ENCODE measurements at regions not wholly inside any gene's neighbourhood (a gene's known extent, or its start where the extent isn't known, plus 50 kb on each side); places are given as distances from the start of the nearest gene placed in this dataset.

- TF ChIP-seq ZSCAN20 (CRISPR knock-in tag; IDR thresholded peaks at IDR 0.05) (no peak), ESRRA (IDR thresholded peaks at IDR 0.05; ENCODE audit: borderline replicate concordance, low read length) (no peak), EHMT2 (IDR thresholded peaks at IDR 0.05; ENCODE audit: low read depth) (no peak), CEBPB (IDR thresholded peaks at IDR 0.05) (no peak), HOXA7 (CRISPR knock-in tag; IDR thresholded peaks at IDR 0.05) (no peak)
These were observed 804.9 kb upstream of the SEMA6A start (continued) for GRCh38 chr5:117379521-117379920.

DNA sequence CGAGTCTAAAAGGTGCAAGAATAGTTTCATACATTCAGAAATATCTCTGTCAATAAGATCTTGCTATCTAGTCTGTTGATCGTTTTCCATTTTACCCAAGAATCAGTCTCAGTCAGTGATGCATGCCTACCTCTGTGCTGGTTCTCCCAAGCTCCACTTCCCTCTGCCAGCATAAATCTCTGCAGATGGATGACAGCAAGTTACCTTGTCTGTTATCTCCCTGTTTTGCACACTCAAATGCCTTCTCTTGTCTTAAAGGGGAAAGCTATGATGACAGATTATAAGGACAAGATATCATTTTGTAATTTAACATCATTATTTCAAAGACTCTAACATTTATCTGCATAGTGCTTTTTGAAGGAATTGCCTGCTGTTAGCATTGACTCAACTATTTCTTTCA is 802.1 kb upstream of the SEMA6A start:
- H3K4me3 ChIP-seq: no peak overlapping the region
- DNase-seq (ENCODE audit: low read depth in 1 of 2, low spot score in 1 of 2) (no peak), FAIRE-seq (no peak), ATAC-seq (no peak)
- CTCF ChIA-PET: interaction anchor here (0.7 kb wide), 1 partner anchor 104 kb away, joined by 3 read pairs; no protein-coding TSS in a partner anchor
- 1% methylated on average over 2 of the region's 2 CpGs for WGBS (ENCODE audit: missing lambda C conversion rate)
- no peaks in the 10 kb centered on the region for H3K4me1 ChIP-seq
- no peaks in the 10 kb centered on the region for H3K9me3 ChIP-seq
- H3K4me2 ChIP-seq: no peak overlapping the region
- no peak overlapping the region for H3K27ac ChIP-seq
- no peak for TF ChIP-seq ZC3H11A (IDR thresholded peaks at IDR 0.05)
- TF ChIP-seq, protein P1, sequence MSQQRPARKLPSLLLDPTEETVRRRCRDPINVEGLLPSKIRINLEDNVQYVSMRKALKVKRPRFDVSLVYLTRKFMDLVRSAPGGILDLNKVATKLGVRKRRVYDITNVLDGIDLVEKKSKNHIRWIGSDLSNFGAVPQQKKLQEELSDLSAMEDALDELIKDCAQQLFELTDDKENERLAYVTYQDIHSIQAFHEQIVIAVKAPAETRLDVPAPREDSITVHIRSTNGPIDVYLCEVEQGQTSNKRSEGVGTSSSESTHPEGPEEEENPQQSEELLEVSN (IDR thresholded peaks at IDR 0.05; ENCODE audit: borderline replicate concordance, low read depth): no peak
- no peak for TF ChIP-seq CEBPB (IDR thresholded peaks at IDR 0.05)
- TF ChIP-seq KDM5A (IDR thresholded peaks at IDR 0.05): no peak
- no peak for TF ChIP-seq JUN (IDR thresholded peaks at IDR 0.05)
- no peak for TF ChIP-seq RCOR1 (IDR thresholded peaks at IDR 0.05; ENCODE audit: low read depth, low read length)
- POLR2A ChIA-PET: no interaction called here

DNA sequence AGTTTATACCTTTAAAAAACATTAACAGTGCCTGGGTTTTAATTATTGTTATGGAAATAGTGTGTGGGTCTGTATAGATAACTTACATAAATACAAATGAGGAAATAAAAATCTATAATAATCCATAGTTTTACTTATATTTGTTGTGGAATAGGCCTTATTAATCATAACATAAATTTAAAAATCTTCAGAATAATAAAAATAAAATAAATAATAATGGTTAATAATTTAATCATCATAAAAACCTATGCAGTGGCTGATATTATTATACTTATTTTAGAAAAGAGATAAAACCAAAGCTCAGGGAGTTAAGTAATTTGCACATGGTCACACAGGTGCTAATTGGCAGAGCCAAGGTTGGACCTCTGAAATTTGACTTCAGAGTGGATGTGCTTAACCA is 785.3 kb upstream of the SEMA6A start:
- no peak for DNase-seq (ENCODE audit: low read depth in 1 of 2, low spot score in 1 of 2)
- no peak overlapping the region for H3K4me3 ChIP-seq
- ATAC-seq: no peak
- no peak overlapping the region for H3K27ac ChIP-seq
- H3K9me3 ChIP-seq: no peaks in the 10 kb centered on the region
- ChIA-PET POLR2A (no interaction called here), CTCF (no interaction called here)
- TF ChIP-seq PHF8 (IDR thresholded peaks at IDR 0.05; ENCODE audit: borderline replicate concordance, low read depth) (no peak), BHLHE40 (IDR thresholded peaks at IDR 0.05; ENCODE audit: low read depth, low read length) (no peak), ESRRA (IDR thresholded peaks at IDR 0.05; ENCODE audit: borderline replicate concordance, low read length) (no peak)
- H3K4me2 ChIP-seq: no peak overlapping the region
- H3K4me1 ChIP-seq: no peaks in the 10 kb centered on the region
- FAIRE-seq: no peak

DNA sequence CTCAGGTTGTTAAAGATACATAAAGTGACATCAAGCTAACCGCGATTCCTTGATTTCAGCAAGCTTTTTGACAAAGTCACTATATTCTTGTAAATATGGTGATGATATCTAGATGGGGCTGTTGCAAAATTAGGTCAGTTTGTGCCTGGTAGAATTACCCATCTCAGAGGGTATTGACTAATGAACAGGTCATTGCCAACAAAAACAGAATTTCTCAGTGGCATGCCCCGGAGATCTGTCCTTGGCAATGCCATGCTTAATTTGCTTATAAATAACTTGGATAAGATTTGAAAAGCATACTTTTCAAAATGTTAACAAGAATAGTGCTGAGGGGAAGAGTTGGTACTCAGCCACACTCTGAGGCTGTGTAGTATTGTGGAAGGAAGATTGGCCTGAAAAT is 783.3 kb upstream of the SEMA6A start:
- no peak for DNase-seq (ENCODE audit: low read depth in 1 of 2, low spot score in 1 of 2)
- ATAC-seq: no peak

DNA sequence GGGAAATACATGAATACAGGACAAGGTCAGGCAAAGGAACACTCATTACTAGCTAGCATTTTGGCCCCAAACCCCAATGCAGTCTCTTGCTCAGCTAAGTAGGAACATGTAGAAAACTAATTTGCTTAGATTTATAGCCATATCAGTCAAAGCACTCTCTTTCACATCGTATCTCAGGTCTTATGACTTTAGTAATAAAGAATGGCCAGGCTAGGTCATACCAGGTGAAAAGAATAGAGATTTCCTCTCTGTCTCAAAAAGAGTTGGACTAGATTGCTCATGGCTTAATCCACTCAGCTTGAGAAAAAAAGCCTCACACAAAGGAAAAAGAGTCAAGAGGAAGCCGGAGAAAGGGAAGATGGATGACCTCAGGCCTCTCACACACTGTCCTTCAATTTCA is 772.7 kb upstream of the SEMA6A start:
- no peak overlapping the region for H3K4me3 ChIP-seq
- DNase-seq (ENCODE audit: low read depth in 1 of 2, low spot score in 1 of 2) (no peak), FAIRE-seq (no peak), ATAC-seq (no peak)
- 0% methylated on average over 2 of the region's 2 CpGs for WGBS (ENCODE audit: missing lambda C conversion rate)
- H3K9me3 ChIP-seq: no peaks in the 10 kb centered on the region
- no peak overlapping the region for H3K27ac ChIP-seq
- ChIA-PET POLR2A (no interaction called here), CTCF (no interaction called here)
- H3K4me2 ChIP-seq: no peak overlapping the region
- no peaks in the 10 kb centered on the region for H3K4me1 ChIP-seq
- no peak for TF ChIP-seq TP53 (CRISPR knock-in tag; IDR thresholded peaks at IDR 0.05)
- no peak for TF ChIP-seq ZC3H11A (IDR thresholded peaks at IDR 0.05)
- TF ChIP-seq JUN (IDR thresholded peaks at IDR 0.05): no peak
- TF ChIP-seq, protein P2, sequence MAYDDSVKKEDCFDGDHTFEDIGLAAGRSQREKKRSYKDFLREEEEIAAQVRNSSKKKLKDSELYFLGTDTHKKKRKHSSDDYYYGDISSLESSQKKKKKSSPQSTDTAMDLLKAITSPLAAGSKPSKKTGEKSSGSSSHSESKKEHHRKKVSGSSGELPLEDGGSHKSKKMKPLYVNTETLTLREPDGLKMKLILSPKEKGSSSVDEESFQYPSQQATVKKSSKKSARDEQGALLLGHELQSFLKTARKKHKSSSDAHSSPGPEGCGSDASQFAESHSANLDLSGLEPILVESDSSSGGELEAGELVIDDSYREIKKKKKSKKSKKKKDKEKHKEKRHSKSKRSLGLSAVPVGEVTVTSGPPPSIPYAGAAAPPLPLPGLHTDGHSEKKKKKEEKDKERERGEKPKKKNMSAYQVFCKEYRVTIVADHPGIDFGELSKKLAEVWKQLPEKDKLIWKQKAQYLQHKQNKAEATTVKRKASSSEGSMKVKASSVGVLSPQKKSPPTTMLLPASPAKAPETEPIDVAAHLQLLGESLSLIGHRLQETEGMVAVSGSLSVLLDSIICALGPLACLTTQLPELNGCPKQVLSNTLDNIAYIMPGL (CRISPR knock-in tag; IDR thresholded peaks at IDR 0.05; ENCODE audit: borderline replicate concordance): no peak
- no peak for TF ChIP-seq ZNF302 (CRISPR knock-in tag; IDR thresholded peaks at IDR 0.05)
- no peak for TF ChIP-seq RAD21 (conservative IDR thresholded peaks at IDR 0.05 in 1 of 2, IDR thresholded peaks at IDR 0.05 in 1 of 2)
- TF ChIP-seq, protein P3, sequence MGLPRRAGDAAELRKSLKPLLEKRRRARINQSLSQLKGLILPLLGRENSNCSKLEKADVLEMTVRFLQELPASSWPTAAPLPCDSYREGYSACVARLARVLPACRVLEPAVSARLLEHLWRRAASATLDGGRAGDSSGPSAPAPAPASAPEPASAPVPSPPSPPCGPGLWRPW (IDR thresholded peaks at IDR 0.05): no peak
- no peak for TF ChIP-seq RCOR1 (IDR thresholded peaks at IDR 0.05; ENCODE audit: low read depth, low read length)
- TF ChIP-seq, protein P4, sequence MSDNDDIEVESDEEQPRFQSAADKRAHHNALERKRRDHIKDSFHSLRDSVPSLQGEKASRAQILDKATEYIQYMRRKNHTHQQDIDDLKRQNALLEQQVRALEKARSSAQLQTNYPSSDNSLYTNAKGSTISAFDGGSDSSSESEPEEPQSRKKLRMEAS (IDR thresholded peaks at IDR 0.05): no peak
- no peak for TF ChIP-seq TFCP2L1 (CRISPR knock-in tag; IDR thresholded peaks at IDR 0.05)
- TF ChIP-seq MYC (IDR thresholded peaks at IDR 0.05; ENCODE audit: borderline replicate concordance, low read length): no peak
- TF ChIP-seq ZSCAN20 (CRISPR knock-in tag; IDR thresholded peaks at IDR 0.05): no peak
- no peak for TF ChIP-seq GATA3 (IDR thresholded peaks at IDR 0.05; ENCODE audit: borderline replicate concordance)
- no peak for TF ChIP-seq SREBF2 (IDR thresholded peaks at IDR 0.05)
- no peak for TF ChIP-seq NFE2L2 (conservative IDR thresholded peaks at IDR 0.05; ENCODE audit: low read length)
- no peak for TF ChIP-seq FOXS1 (CRISPR knock-in tag; IDR thresholded peaks at IDR 0.05)

More for the DNA sequence above, 783.3 kb upstream of the SEMA6A start:
- FAIRE-seq: no peak
- Histone ChIP-seq H3K4me3 (no peak overlapping the region), H3K4me2 (no peak overlapping the region), H3K4me1 (no peaks in the 10 kb centered on the region), H3K9me3 (no peaks in the 10 kb centered on the region), H3K27ac (no peak overlapping the region)
- TF ChIP-seq EP300 (IDR thresholded peaks at IDR 0.05) (no peak), MAZ (IDR thresholded peaks at IDR 0.05; ENCODE audit: borderline replicate concordance, low read depth, low read length) (no peak), PHF8 (IDR thresholded peaks at IDR 0.05; ENCODE audit: borderline replicate concordance, low read depth) (no peak), MAFK (IDR thresholded peaks at IDR 0.05; ENCODE audit: partially characterized antibody) (no peak), GATA3 (IDR thresholded peaks at IDR 0.05; ENCODE audit: borderline replicate concordance) (no peak), POLR2A (IDR thresholded peaks at IDR 0.05; ENCODE audit: low read length) (no peak), EHMT2 (IDR thresholded peaks at IDR 0.05; ENCODE audit: low read depth) (no peak), ZNF302 (CRISPR knock-in tag; IDR thresholded peaks at IDR 0.05) (no peak), CHD2 (IDR thresholded peaks at IDR 0.05; ENCODE audit: low read length, partially characterized antibody) (no peak), SMC3 (IDR thresholded peaks at IDR 0.05) (no peak), HOXA7 (CRISPR knock-in tag; IDR thresholded peaks at IDR 0.05) (no peak), EHF (CRISPR knock-in tag; IDR thresholded peaks at IDR 0.05) (no peak)
- TF ChIP-seq, protein P4 (IDR thresholded peaks at IDR 0.05): no peak
- ChIA-PET CTCF (no interaction called here), POLR2A (no interaction called here)
- WGBS (ENCODE audit: missing lambda C conversion rate): 61% methylated on average over 3 of the region's 3 CpGs
